Liver (tissue), 8 donors: ENCODE measurements at regions not wholly inside any gene's neighbourhood (a gene's known extent, or its start where the extent isn't known, plus 50 kb on each side); places are given as distances from the start of the nearest gene placed in this dataset.

Experiments used
- DNase-seq: peaks from one replicate; pipeline ENCODE4 v3.0.0-alpha.2; 2017; ENCODE audit warnings: low spot score
- H3K27ac ChIP-seq, 2 donors: one replicate each; pipeline ENCODE4 v1.7.0; 2013; ENCODE audit warnings: inconsistent platforms in 2 of 2, low read length in 2 of 2, control low read depth in 1 of 2, low read depth in 1 of 2, mild to moderate bottlenecking in 1 of 2
- H3K27me3 ChIP-seq, 4 donors: one replicate each; pipeline versions ENCODE4 v1.6.1 to v1.7.0; 2013; ENCODE audit warnings: low read length in 3 of 4, inconsistent platforms in 1 of 4, mild to moderate bottlenecking in 1 of 4, moderate library complexity in 1 of 4; ENCODE audit not compliant: control insufficient read depth in 4 of 4, insufficient read depth in 4 of 4
- H3K36me3 ChIP-seq, 4 donors: one replicate each; pipeline versions ENCODE4 v1.6.1 to v1.7.0; 2013; ENCODE audit warnings: low read length in 3 of 4, mild to moderate bottlenecking in 3 of 4, low read depth in 1 of 4, moderate library complexity in 1 of 4; ENCODE audit not compliant: control insufficient read depth in 4 of 4, insufficient read depth in 3 of 4
- H3K4me1 ChIP-seq, 4 donors: one replicate each; pipeline versions ENCODE4 v1.6.1 to v1.7.0; 2013; ENCODE audit warnings: low read length in 3 of 4, mild to moderate bottlenecking in 3 of 4, moderate library complexity in 1 of 4; ENCODE audit not compliant: control insufficient read depth in 4 of 4, insufficient read depth in 4 of 4
- H3K4me3 ChIP-seq, 3 donors: one replicate each; pipeline versions ENCODE4 v1.6.1 to v1.7.0; 2013; ENCODE audit warnings: low read length in 3 of 3, control low read depth in 1 of 3, low read depth in 1 of 3, mild to moderate bottlenecking in 1 of 3
- H3K9ac ChIP-seq, 2 donors: one replicate each; pipeline ENCODE4 v1.7.0; 2013; ENCODE audit warnings: low read length in 2 of 2, mild to moderate bottlenecking in 2 of 2, moderate library complexity in 2 of 2, control low read depth in 1 of 2, low read depth in 1 of 2
- H3K9me3 ChIP-seq, 4 donors: one replicate each; pipeline versions ENCODE4 v1.6.1 to v1.7.0; 2013; ENCODE audit warnings: low read length in 3 of 4; ENCODE audit not compliant: control insufficient read depth in 4 of 4
- FOXA2 ChIP-seq: IDR thresholded peaks from 2 replicates; pipeline ENCODE4 v1.6.1; 2016; ENCODE audit warnings: antibody characterized with exemption
- GABPA ChIP-seq, 2 donors: IDR thresholded peaks in 1 of 2; conservative IDR thresholded peaks in 1 of 2; 2 replicates each; pipeline ENCODE4 v1.6.1; 2016; ENCODE audit warnings: antibody characterized with exemption in 2 of 2, mild to moderate bottlenecking in 1 of 2, moderate library complexity in 1 of 2
- HNF4A ChIP-seq, 2 donors: conservative IDR thresholded peaks; 2 replicates each; pipeline ENCODE4 v1.6.1; 2016; ENCODE audit warnings: antibody characterized with exemption in 2 of 2, mild to moderate bottlenecking in 2 of 2
- HNF4G ChIP-seq: IDR thresholded peaks from 2 replicates; pipeline ENCODE4 v1.6.1; 2016; ENCODE audit warnings: antibody characterized with exemption
- JUND ChIP-seq, 2 donors: IDR thresholded peaks; 2 replicates each; pipeline ENCODE4 v1.6.1; 2016; ENCODE audit warnings: antibody characterized with exemption in 2 of 2
- MAX ChIP-seq: IDR thresholded peaks from 2 replicates; pipeline ENCODE4 v1.6.1; 2016; ENCODE audit warnings: antibody characterized with exemption
- RAD21 ChIP-seq, 2 donors: IDR thresholded peaks; 2 replicates each; pipeline ENCODE4 v1.6.1; 2016; ENCODE audit warnings: antibody characterized with exemption in 2 of 2, mild to moderate bottlenecking in 2 of 2
- REST ChIP-seq: IDR thresholded peaks from 2 replicates; pipeline ENCODE4 v1.6.1; 2016; ENCODE audit warnings: antibody characterized with exemption, mild to moderate bottlenecking
- RXRA ChIP-seq, 2 donors: IDR thresholded peaks; 2 replicates each; pipeline ENCODE4 v1.6.1; 2017 to 2018; ENCODE audit warnings: antibody characterized with exemption in 2 of 2, mild to moderate bottlenecking in 1 of 2
- TAF1 ChIP-seq: conservative IDR thresholded peaks from 2 replicates; pipeline ENCODE4 v1.6.1; 2016; ENCODE audit warnings: antibody characterized with exemption, mild to moderate bottlenecking
- YY1 ChIP-seq: IDR thresholded peaks from 2 replicates; pipeline ENCODE4 v1.6.1; 2016; ENCODE audit warnings: antibody characterized with exemption, mild to moderate bottlenecking
- ZBTB33 ChIP-seq: IDR thresholded peaks from 2 replicates; pipeline ENCODE4 v1.6.1; 2016; ENCODE audit warnings: antibody characterized with exemption
- WGBS: extraction: QIAGEN DNeasy Blood & Tissue Kit; methylation state at CpG from one replicate; pipeline ENCODE4 v1.1.7; 2013; 5-methylcytosine and 5-hydroxymethylcytosine counted together
- TF ChIP-seq, protein P1 (sequence below): IDR thresholded peaks from 2 replicates; pipeline ENCODE4 v1.6.1; 2016; ENCODE audit warnings: antibody characterized with exemption
- TF ChIP-seq, protein P2 (sequence below): fragments of 150-350 bp; IDR thresholded peaks from 2 replicates; pipeline ENCODE4 v1.5.1; 2017; ENCODE audit warnings: improper control_type of control experiment, low read depth, low read length; ENCODE audit not compliant: missing input control
- donor health status: healthy.
- donor health status: healthy.
- donor health status: healthy.
- donor health status: healthy.
- donor health status: healthy.

GRCh38 chr6:163930012-163930411 is 515.5 kb downstream of the QKI start:
- TF ChIP-seq YY1: no peak
- DNase-seq: no peak
- no peak overlapping the region for H3K4me3 ChIP-seq
- no peak overlapping the region for H3K27ac ChIP-seq
- no peaks in the 10 kb centered on the region for H3K9me3 ChIP-seq
- H3K4me1 ChIP-seq: no peaks in the 10 kb centered on the region
- no peak overlapping the region for H3K9ac ChIP-seq
- no peaks in the 10 kb centered on the region for H3K27me3 ChIP-seq
- no peaks in the 10 kb centered on the region for H3K36me3 ChIP-seq
- WGBS: 88% methylated on average over 6 of the region's 6 CpGs

GRCh38 chr6:163929538-163929937 is 515.0 kb downstream of the QKI start:
- 89% methylated on average over 3 of the region's 3 CpGs for WGBS
- no peak overlapping the region for H3K4me3 ChIP-seq
- H3K9ac ChIP-seq: no peak overlapping the region
- no peaks in the 10 kb centered on the region for H3K4me1 ChIP-seq
- DNase-seq: no peak
- no peaks in the 10 kb centered on the region for H3K36me3 ChIP-seq
- no peaks in the 10 kb centered on the region for H3K9me3 ChIP-seq
- no peaks in the 10 kb centered on the region for H3K27me3 ChIP-seq
- H3K27ac ChIP-seq: no peak overlapping the region
- TF ChIP-seq MAX (no peak), RAD21 (IDR thresholded peaks at IDR 0.05) (no peak), HNF4G (no peak), REST (no peak), HNF4A (conservative IDR thresholded peaks at IDR 0.05) (no peak), TAF1 (no peak)

DNA sequence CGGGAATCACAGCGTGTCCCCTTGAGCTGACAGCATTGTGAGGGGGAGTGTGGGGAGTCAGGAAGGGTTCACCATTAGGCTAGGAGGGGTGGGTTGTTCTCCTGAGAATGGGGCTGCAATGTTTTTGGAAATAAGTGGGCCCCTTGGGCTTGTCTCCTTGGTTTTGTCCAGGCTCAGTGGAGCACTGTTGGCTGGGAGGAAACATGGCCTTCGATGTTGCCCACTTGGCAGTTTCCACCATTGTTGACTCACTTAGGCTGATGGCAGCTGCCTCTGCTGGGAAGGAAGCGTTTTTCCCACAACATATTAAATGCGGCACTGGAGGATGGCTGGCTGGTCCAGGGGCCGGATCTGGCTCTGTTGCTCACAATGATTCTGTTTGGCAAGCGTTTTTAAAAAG is 512.1 kb downstream of the QKI start:
- Histone ChIP-seq H3K9me3 (no peaks in the 10 kb centered on the region), H3K9ac (no peak overlapping the region)
- 89% methylated on average over 7 of the region's 7 CpGs for WGBS

More for the DNA sequence above, 512.1 kb downstream of the QKI start:
- H3K4me3 ChIP-seq: no peak overlapping the region
- no peaks in the 10 kb centered on the region for H3K27me3 ChIP-seq
- H3K27ac ChIP-seq: no peak overlapping the region
- no peak for TF ChIP-seq FOXA2
- no peak for TF ChIP-seq HNF4G
- no peak for TF ChIP-seq ZBTB33
- TF ChIP-seq HNF4A (conservative IDR thresholded peaks at IDR 0.05): no peak
- TF ChIP-seq, protein P1, sequence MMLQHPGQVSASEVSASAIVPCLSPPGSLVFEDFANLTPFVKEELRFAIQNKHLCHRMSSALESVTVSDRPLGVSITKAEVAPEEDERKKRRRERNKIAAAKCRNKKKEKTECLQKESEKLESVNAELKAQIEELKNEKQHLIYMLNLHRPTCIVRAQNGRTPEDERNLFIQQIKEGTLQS: no peak
- TF ChIP-seq JUND (IDR thresholded peaks at IDR 0.05): no peak
- TF ChIP-seq RXRA (IDR thresholded peaks at IDR 0.05): no peak
- TF ChIP-seq, protein P2, sequence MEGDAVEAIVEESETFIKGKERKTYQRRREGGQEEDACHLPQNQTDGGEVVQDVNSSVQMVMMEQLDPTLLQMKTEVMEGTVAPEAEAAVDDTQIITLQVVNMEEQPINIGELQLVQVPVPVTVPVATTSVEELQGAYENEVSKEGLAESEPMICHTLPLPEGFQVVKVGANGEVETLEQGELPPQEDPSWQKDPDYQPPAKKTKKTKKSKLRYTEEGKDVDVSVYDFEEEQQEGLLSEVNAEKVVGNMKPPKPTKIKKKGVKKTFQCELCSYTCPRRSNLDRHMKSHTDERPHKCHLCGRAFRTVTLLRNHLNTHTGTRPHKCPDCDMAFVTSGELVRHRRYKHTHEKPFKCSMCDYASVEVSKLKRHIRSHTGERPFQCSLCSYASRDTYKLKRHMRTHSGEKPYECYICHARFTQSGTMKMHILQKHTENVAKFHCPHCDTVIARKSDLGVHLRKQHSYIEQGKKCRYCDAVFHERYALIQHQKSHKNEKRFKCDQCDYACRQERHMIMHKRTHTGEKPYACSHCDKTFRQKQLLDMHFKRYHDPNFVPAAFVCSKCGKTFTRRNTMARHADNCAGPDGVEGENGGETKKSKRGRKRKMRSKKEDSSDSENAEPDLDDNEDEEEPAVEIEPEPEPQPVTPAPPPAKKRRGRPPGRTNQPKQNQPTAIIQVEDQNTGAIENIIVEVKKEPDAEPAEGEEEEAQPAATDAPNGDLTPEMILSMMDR: no peak
- no peak for TF ChIP-seq MAX
- TF ChIP-seq YY1: no peak
- no peak for TF ChIP-seq GABPA (IDR thresholded peaks at IDR 0.05 in 1 of 2, conservative IDR thresholded peaks at IDR 0.05 in 1 of 2)
- DNase-seq: no peak
- H3K36me3 ChIP-seq: no peaks in the 10 kb centered on the region
- H3K4me1 ChIP-seq: no peaks in the 10 kb centered on the region
